ENCODE measurements at regions not wholly inside any gene's neighbourhood (a gene's known extent, or its start where the extent isn't known, plus 50 kb on each side); places are given as distances from the start of the nearest gene placed in this dataset.
"Not testable (repeated sequence)": the region's sequence is repeated elsewhere in the genome, so short reads cannot be mapped to it uniquely, and the experiment has no call there.

DNA sequence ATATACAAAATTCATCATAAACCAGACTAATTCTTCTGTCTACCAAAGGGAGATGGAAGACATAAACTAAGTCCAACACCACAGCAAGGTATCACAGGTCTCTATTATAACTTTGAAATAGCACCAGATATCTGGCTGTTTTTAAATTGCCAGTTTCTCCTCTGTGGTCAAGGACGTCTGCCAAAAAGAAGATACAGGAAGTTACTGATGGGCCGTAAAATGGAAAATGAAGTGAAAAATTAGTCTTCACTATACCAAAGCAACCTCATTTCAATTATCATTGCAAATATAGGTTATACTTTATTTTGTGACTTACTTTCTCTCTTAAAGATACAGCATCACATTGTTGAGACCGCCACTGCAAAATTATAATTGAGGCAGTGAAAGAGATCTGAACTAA lies 225.5 kb downstream of the NDUFS4 start:
- H3K27me3 ChIP-seq = no peaks in the 10 kb centered on the region
- H3K27ac ChIP-seq = no peak overlapping the region
- no peaks in the 10 kb centered on the region for H3K36me3 ChIP-seq
- TF ChIP-seq CTCF (IDR thresholded peaks at IDR 0.05) (no peak), POLR2A (IDR thresholded peaks at IDR 0.05) (no peak), EP300 (IDR thresholded peaks at IDR 0.05) (no peak)
- no peaks in the 10 kb centered on the region for H3K4me1 ChIP-seq
- WGBS, 2 donors = 60% methylated on average over 3 of the region's 3 CpGs
- peaks cover 0 to 9% (median 0%) of the 10 kb centered on the region in 4 donors for H3K9me3 ChIP-seq
- no peak overlapping the region for H3K4me3 ChIP-seq
- DNase-seq (ENCODE audit: low spot score in 2 of 2) = no peak

DNA sequence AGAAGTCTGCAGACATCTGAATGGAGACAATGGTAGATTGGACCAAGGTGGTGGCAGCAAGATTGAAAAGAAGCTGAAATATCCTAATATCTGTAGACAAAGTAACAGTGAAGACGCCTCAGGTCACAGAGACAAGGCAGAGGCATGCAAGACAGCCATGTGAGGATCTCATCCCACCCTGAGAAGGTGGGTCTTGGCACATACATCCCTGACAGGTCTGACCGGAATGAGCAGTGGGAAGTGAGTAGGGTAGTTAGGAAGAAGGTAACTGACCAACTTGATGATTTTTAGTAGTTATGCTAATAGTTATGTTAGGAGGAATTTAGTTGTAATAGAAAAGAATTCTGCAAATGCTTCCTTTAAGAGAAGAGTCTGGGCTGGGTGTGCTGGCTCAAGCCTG lies 229.6 kb downstream of the NDUFS4 start:
- no peak for DNase-seq (ENCODE audit: low spot score in 2 of 2)
- WGBS, 2 donors = 92 to 95% methylated on average over 2 of the region's 2 CpGs
- no peaks in the 10 kb centered on the region for H3K27me3 ChIP-seq
- no peak overlapping the region for H3K27ac ChIP-seq
- H3K4me3 ChIP-seq = no peak overlapping the region
- H3K9me3 ChIP-seq = peaks cover 0 to 9% (median 0%) of the 10 kb centered on the region in 4 donors
- TF ChIP-seq POLR2A (IDR thresholded peaks at IDR 0.05) = no peak
- no peak for TF ChIP-seq CTCF (IDR thresholded peaks at IDR 0.05)
- no peak for TF ChIP-seq EP300 (IDR thresholded peaks at IDR 0.05)
- no peaks in the 10 kb centered on the region for H3K36me3 ChIP-seq
- H3K4me1 ChIP-seq = no peaks in the 10 kb centered on the region

- 93% methylated on average over 2 of the region's 2 CpGs for WGBS, 2 donors
- no peak for DNase-seq (ENCODE audit: low spot score in 2 of 2)
- Histone ChIP-seq H3K4me1 (no peaks in the 10 kb centered on the region), H3K36me3 (no peaks in the 10 kb centered on the region), H3K9me3 (peaks cover 0 to 9% (median 0%) of the 10 kb centered on the region in 4 donors), H3K4me3 (no peak overlapping the region), H3K27me3 (no peaks in the 10 kb centered on the region), H3K27ac (no peak overlapping the region)
- TF ChIP-seq POLR2A (IDR thresholded peaks at IDR 0.05) = no peak
- no peak for TF ChIP-seq CTCF (IDR thresholded peaks at IDR 0.05)
- no peak for TF ChIP-seq EP300 (IDR thresholded peaks at IDR 0.05)
Observed at GRCh38 chr5:53792338-53792737, 231.9 kb downstream of the NDUFS4 start.

DNA sequence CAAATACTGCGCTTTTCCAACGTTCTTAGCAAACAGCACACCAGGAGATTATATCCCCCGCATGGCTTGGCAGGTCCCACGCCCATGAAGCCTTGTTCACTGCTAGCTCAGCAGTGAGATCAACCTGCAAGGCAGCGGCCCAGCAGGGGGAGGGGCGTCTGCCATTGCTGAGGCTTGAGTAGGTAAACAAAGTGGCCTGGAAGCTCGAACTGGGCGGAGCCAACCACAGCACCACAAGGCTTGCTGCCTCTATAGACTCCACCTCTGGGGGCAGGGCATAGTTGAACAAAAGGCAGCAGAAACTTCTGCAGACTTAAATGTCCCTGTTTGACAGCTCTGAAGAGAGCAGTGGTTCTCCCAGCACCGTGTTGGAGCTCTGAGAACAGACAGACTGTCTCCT lies 239.2 kb downstream of the NDUFS4 start:
- not testable (repeated sequence) for H3K36me3 ChIP-seq; H3K4me3 ChIP-seq; H3K4me1 ChIP-seq; DNase-seq (ENCODE audit: low spot score in 2 of 2); H3K27me3 ChIP-seq; H3K27ac ChIP-seq
- peaks cover 0 to 34% (median 1%) of the 10 kb centered on the region in 4 donors for H3K9me3 ChIP-seq
- 75 to 88% methylated on average over 6 to 8 of the region's 9 CpGs for WGBS, 2 donors

- H3K36me3 ChIP-seq; H3K27me3 ChIP-seq; H3K4me3 ChIP-seq; DNase-seq (ENCODE audit: low spot score in 2 of 2); H3K27ac ChIP-seq; H3K4me1 ChIP-seq; H3K9me3 ChIP-seq: not testable (repeated sequence)
- 86 to 88% methylated on average over 4 of the region's 4 CpGs for WGBS, 2 donors
Observed at GRCh38 chr5:53808392-53808791, 248.0 kb downstream of the NDUFS4 start.

- no peak for DNase-seq (ENCODE audit: low spot score in 2 of 2)
- Histone ChIP-seq H3K4me3 (no peak overlapping the region), H3K27me3 (no peaks in the 10 kb centered on the region), H3K4me1 (no peaks in the 10 kb centered on the region), H3K27ac (no peak overlapping the region), H3K36me3 (no peaks in the 10 kb centered on the region), H3K9me3 (no peaks in the 10 kb centered on the region)
- WGBS, 2 donors = 59 to 62% methylated on average over 2 of the region's 2 CpGs
- TF ChIP-seq POLR2A (IDR thresholded peaks at IDR 0.05) = no peak
- TF ChIP-seq CTCF (IDR thresholded peaks at IDR 0.05) = no peak
- TF ChIP-seq EP300 (IDR thresholded peaks at IDR 0.05) = no peak
Observed at GRCh38 chr5:53814819-53815218, 254.4 kb downstream of the NDUFS4 start.
